HG02759 (cell line): ENCODE measurements at regions not wholly inside any gene's neighbourhood (a gene's known extent, or its start where the extent isn't known, plus 50 kb on each side); places are given as distances from the start of the nearest gene placed in this dataset.

Source experiments
- ATAC-seq: cut with Tn5 transposase; IDR thresholded peaks from one replicate; pipeline ENCODE4 v1.9.1; 2021; ENCODE audit warnings: mild to moderate bottlenecking, moderate library complexity; ENCODE audit not compliant: unreplicated experiment

GRCh38 chr4:149296503-149296902, 519.1 kb downstream of the IQCM start:
- ATAC-seq = no peak

GRCh38 chr4:149296084-149296483, 519.6 kb downstream of the IQCM start:
- no peak for ATAC-seq

DNA sequence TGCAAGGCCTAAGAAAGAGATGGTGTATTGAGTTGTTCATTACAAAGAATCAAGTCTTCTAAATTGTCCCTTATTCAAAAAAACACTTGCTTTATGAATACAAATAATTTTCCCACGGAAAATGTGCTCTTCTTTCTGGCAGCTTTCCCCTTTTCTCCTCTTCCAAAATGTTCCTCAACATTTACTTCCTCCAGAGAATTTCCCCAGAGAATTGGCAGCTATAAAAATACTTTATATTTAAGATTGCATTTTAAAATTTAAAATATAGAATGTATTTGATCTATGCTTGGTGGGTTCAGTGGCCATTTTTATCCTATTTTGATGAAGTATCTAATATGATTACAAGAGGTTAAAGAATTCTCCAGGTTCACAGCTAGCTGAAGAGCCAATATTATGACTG, 521.0 kb downstream of the IQCM start:
- no peak for ATAC-seq

- ATAC-seq = no peak
Observed at GRCh38 chr4:149293046-149293649, 522.5 kb downstream of the IQCM start.

- no peak for ATAC-seq
Observed at GRCh38 chr4:149292425-149293007, 523.1 kb downstream of the IQCM start.

- ATAC-seq = no peak
Observed at GRCh38 chr4:149291463-149291862, 524.2 kb downstream of the IQCM start.

DNA sequence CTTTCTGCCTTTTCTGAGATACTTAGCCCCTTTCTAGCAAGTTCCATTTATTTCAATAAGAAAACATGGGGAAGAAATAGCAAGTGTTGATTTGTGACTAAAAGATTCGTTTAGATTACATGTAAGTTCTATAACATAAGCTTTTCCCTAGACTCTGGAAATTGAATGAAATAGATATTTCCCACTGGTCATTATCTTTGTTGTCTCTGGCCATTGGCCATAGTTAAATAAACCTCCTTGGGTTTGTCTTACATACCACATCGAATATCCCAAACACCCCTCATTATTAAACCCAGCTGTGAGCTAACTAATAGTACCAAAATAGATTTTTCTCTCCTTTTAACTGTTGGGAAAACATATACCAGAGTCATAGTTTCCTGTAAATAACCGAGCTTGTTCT, 534.8 kb downstream of the IQCM start:
- no peak for ATAC-seq

DNA sequence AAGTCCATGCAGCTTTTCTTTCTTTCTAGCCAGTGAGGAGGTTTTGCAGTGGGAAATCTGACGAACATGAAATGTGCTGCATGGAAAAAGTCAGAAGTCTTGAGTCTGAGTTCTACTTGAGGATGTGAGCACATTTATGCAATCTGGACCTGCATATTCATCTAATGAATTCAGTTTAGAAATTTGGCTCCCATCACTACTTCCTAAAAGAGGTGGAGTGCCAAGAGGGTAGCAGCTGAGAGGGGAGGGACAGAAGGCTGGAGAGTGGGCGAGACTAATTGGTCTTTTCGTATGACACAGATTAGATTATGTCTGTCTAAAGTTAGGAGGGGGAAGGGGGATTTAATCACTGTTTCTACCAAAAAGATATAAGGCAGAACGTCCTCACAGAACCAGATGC, 535.9 kb downstream of the IQCM start:
- no peak for ATAC-seq

DNA sequence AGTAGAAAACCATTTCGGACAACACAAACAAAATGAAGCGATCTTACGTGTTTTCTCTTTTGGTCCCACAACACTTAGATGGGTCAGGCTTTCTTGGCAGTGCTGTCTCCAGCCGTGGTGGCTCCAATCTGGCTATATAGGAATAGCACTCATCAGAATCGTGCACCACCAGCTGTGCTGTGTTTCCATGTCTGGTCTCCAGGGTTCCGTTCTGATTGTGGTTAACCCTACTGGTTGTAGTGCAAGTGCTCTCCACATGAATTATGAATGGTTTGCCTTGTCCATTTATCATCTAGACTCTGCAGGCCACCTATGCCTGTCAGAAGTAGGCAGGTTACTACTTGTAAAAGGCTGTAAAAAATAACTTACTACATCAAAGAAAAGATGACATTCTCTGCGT, 536.3 kb downstream of the IQCM start:
- no peak for ATAC-seq

- ATAC-seq = no peak
Observed at GRCh38 chr4:149277705-149278104, 537.9 kb downstream of the IQCM start.

DNA sequence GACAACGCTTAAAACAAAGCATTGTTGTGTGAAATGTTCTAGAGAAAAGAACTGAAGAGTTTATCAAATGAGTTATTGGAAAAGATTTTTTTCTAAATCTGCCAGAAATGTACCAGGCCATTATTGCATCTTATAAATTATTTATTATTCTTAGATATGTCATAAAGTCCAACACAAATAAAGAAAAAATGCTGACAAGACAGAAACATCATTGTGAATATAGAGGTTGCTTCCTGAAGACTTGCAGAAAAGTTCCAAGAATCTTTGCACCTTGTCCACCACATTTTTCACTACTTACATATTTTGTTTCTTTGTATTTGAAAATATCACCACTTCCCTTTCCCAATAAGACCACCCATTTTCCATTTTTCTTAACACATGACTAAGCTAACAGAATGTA, 545.8 kb downstream of the IQCM start:
- ATAC-seq = no peak

DNA sequence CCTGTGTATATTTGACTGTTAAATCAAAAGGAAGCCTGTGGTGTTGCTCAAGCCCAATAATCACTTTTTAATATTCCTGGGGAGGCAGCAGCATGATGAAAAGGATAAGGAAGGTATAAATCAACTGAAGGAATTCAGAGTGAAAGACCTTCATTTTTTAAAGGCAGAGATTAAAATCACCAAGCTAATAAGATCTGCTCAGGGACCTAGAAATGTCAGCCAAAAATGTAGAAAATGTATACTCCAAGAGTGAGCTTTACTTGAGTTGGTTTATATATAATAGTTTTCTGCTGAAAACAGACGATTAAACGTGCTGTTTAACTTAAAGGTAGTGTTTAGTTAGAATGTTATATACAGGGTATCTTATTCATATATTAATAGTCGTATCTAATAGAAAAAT, 549.3 kb downstream of the IQCM start:
- ATAC-seq = no peak

DNA sequence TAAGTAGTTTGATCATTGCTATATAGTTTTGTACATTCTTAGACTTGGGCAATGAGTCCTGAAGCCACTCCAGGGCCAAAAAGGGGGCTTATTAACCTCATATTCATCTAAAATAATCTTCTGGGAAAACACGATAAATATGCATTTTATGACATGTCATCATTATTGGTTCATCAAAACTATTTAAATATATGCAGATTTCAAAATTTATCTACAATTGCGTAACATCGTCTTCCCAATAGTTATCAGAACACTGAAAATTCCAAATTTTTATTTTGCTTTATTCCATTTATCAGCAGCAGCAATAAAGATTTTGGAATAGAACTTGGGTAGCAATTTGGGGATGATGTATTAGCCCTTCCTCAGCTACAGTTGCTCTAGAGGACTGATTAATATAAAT, 550.0 kb downstream of the IQCM start:
- no peak for ATAC-seq

- ATAC-seq = peak; percentile 87
Observed at GRCh38 chr4:149264093-149264733, 551.4 kb downstream of the IQCM start.

DNA sequence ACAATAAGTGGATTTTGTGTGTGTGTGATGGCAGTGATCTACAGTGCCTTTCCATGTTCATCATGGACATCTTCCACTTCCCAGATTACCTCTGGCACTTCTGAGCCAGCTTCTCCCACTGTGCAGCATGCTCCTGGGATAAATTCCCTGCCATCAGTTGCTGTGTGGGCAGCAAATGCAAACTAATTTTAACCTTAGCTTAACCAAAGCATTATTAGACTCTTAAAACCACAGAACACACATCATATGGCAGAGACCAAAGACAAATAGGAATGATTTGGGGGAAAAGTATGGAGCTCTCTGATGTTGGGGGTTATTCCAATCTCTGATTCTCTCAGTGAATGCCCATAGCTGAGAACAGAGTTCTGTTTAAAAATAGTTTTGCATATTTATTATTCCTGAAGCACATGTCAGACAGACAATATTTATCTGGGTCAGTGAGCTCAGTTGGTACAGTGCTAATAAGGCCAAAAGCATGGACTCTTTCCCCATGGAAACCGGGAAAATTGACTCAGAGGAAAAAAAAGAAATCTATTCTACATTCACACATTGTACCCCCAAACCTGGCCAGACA, 567.4 kb downstream of the IQCM start:
- ATAC-seq = no peak

- ATAC-seq = no peak
Observed at GRCh38 chr4:149247164-149247563, 568.5 kb downstream of the IQCM start.

DNA sequence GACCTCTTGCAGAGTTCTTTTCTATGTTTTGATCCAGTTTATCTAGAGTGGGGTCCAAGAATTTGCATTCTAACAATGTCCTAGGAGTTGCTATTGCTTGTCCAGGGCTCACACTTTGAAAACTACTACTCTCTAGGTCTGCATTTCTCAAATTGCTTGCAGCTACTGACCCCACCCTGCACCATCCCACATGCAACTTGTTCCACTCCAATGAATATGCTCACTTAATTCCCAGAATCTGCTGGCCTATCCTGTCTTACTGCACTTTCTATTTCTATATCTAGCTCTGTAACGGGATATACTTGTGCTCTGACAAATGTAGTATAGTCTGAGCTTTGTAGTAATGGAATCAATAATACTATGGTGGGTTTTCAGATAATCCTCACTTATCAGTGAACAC, 570.3 kb downstream of the IQCM start:
- ATAC-seq = no peak

DNA sequence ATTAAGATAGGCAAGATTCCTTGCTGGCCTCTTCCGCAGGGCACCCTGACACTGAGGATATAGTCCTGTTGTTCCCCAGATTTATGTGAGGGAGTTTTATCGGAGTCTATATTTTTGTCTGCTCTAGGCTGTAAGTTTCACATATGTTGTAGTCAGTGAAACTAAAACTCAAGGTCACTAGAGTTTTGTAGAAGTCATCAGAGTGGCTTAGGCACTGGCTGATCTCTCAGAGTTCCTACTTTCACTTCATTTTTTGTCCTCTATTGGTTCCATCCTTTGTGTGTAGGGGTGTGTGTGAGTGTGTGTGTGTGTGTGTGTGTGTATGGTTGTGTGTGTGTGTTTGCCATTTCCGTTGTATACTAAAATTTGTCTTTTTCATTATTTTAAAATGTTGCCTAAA, 577.5 kb downstream of the IQCM start:
- ATAC-seq = no peak

DNA sequence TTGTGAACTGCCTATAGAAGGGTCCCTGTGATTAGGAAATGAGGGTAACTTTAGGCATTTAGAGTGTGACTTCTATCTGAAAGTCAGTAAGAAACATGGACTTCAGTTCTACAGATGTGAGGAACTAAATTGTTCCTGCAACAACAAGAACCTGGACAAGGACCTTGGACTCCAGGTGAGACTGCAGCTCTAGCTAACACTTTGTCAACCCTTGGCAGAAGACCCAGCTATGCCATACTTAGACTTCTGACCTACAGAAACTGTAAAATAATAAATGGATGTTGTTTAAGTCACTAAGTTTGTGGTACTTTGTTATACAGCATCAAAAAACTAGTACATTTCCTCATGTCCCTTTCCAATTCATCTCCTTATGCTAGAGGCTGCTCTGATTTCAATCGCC, 580.8 kb downstream of the IQCM start:
- no peak for ATAC-seq

- ATAC-seq = no peak
Observed at GRCh38 chr4:149223659-149224058, 592.0 kb downstream of the IQCM start.

DNA sequence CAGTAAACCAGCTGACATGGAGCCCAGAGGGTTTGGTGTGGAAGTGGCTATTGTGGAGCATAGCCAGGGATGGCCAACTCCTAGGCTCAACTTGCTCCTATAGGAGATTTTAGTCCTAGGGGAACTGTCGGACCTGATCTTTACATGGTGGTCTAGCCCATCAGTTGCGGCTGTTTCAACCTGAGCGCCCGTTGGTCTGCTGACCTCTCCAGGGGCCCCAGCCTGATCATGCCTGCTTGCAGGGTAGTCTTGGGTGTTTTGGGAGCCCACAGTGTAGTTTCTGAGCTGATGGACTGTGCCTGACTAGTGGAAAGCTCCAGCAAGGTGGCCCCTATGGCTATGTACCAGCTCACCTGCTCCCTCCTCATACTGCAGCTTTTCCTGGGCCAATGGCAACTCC, 597.0 kb downstream of the IQCM start:
- ATAC-seq = no peak

- ATAC-seq = no peak
Observed at GRCh38 chr4:149214301-149214700, 601.3 kb downstream of the IQCM start.
